Myocyte (in vitro differentiated cells): ENCODE measurements at regions not wholly inside any gene's neighbourhood (a gene's known extent, or its start where the extent isn't known, plus 50 kb on each side); places are given as distances from the start of the nearest gene placed in this dataset.
"Not testable (repeated sequence)": the region's sequence is repeated elsewhere in the genome, so short reads cannot be mapped to it uniquely, and the experiment has no call there.

Experiments used
- DNase-seq: peaks from one replicate; pipeline ENCODE4 v3.0.0-alpha.2; 2012; ENCODE audit warnings: low read depth

GRCh38 chr1:182229921-182230491 lies 161.6 kb downstream of the GLUL start:
- peak; percentile 38 for DNase-seq

GRCh38 chr1:182229451-182229850 lies 162.1 kb downstream of the GLUL start:
- no peak for DNase-seq

- no peak for DNase-seq
Observed at GRCh38 chr1:182227864-182228547, 163.6 kb downstream of the GLUL start.

GRCh38 chr1:182226618-182227017 lies 165.0 kb downstream of the GLUL start:
- DNase-seq, result no peak

- not testable (repeated sequence) for DNase-seq
Observed at GRCh38 chr1:182225755-182226154, 164.2 kb upstream of the ZNF648 start.

GRCh38 chr1:182221990-182222389 lies 160.5 kb upstream of the ZNF648 start:
- not testable (repeated sequence) for DNase-seq

GRCh38 chr1:182221367-182221766 lies 159.9 kb upstream of the ZNF648 start:
- not testable (repeated sequence) for DNase-seq

GRCh38 chr1:182217967-182218366 lies 156.5 kb upstream of the ZNF648 start:
- DNase-seq, result no peak

GRCh38 chr1:182217071-182217470 lies 155.6 kb upstream of the ZNF648 start:
- DNase-seq, result no peak

- DNase-seq, result no peak
Observed at GRCh38 chr1:182215764-182216163, 154.3 kb upstream of the ZNF648 start.

GRCh38 chr1:182213163-182213562 lies 151.7 kb upstream of the ZNF648 start:
- no peak for DNase-seq

- DNase-seq, result peak; percentile 29
Observed at GRCh38 chr1:182211386-182211785, 149.9 kb upstream of the ZNF648 start.

GRCh38 chr1:182210417-182210816 lies 148.9 kb upstream of the ZNF648 start:
- DNase-seq, result no peak

GRCh38 chr1:182207300-182207699 lies 145.8 kb upstream of the ZNF648 start:
- no peak for DNase-seq

- peak; percentile 28 for DNase-seq
Observed at GRCh38 chr1:182206626-182207239, 145.2 kb upstream of the ZNF648 start.

GRCh38 chr1:182205351-182206022 lies 144.0 kb upstream of the ZNF648 start:
- no peak for DNase-seq

GRCh38 chr1:182203191-182203875 lies 141.8 kb upstream of the ZNF648 start:
- DNase-seq, result no peak

- DNase-seq, result not testable (repeated sequence)
Observed at GRCh38 chr1:182201490-182201889, 140.0 kb upstream of the ZNF648 start.

GRCh38 chr1:182200025-182200812 lies 138.7 kb upstream of the ZNF648 start:
- no peak for DNase-seq

- no peak for DNase-seq
Observed at GRCh38 chr1:182198006-182198605, 136.6 kb upstream of the ZNF648 start.
